Gastrocnemius medialis (tissue), 4 donors: ENCODE measurements at regions not wholly inside any gene's neighbourhood (a gene's known extent, or its start where the extent isn't known, plus 50 kb on each side); places are given as distances from the start of the nearest gene placed in this dataset.

ENCODE experiments used
- ATAC-seq, 2 donors: fragments of 150-250 bp; one replicate each; pipeline ENCODE4 v1.9.1; 2016
- DNase-seq, 2 donors: peaks; one replicate each; pipeline ENCODE4 v3.0.0-alpha.2; 2019
- H3K27ac ChIP-seq, 4 donors: fragments of 200-600 bp; sonication (generic); 1 replicate in 1 of 4; 2 replicates in 3 of 4; pipeline ENCODE4 v1.5.1; 2016 to 2018; ENCODE audit warnings: mild to moderate bottlenecking in 2 of 4, moderate library complexity in 1 of 4
- H3K27me3 ChIP-seq, 3 donors: fragments of 200-600 bp; sonication (generic) in 2 of 3; 1 replicate in 1 of 3; 2 replicates in 2 of 3; pipeline versions ENCODE4 v1.5.1 to v1.6.0; 2016 to 2019; ENCODE audit warnings: mild to moderate bottlenecking in 1 of 3, moderate library complexity in 1 of 3
- H3K36me3 ChIP-seq, 2 donors: fragments of 200-600 bp; sonication (generic) in 1 of 2; one replicate each; pipeline ENCODE4 v1.5.1; 2017 to 2018
- H3K4me1 ChIP-seq, 2 donors: fragments of 200-600 bp; sonication (generic) in 1 of 2; one replicate each; pipeline ENCODE4 v1.5.1; 2016 to 2017; ENCODE audit warnings: mild to moderate bottlenecking in 2 of 2
- H3K4me3 ChIP-seq, 4 donors: fragments of 200-600 bp; sonication (generic) in 3 of 4; 1 replicate in 1 of 4; 2 replicates in 3 of 4; pipeline ENCODE4 v1.5.1; 2016 to 2019; ENCODE audit warnings: mild to moderate bottlenecking in 2 of 4
- H3K9me3 ChIP-seq, 3 donors: fragments of 200-600 bp; sonication (generic) in 2 of 3; 1 replicate in 1 of 3; 2 replicates in 2 of 3; pipeline ENCODE4 v1.5.1; 2016 to 2019
- POLR2A ChIP-seq, 2 donors: fragments of 450-650 bp; IDR thresholded peaks; one replicate each; pipeline ENCODE4 v1.6.1; 2017; ENCODE audit warnings: antibody characterized with exemption in 2 of 2, mild to moderate bottlenecking in 2 of 2, moderate library complexity in 2 of 2
- in situ Hi-C, 4 donors: fragments of 200-750 bp; cut with MboI; loops; one replicate each; pipeline versions ENCODE4 v1.15.0 to v1.8.0; 2017; ENCODE audit warnings: low sequenced_read_pairs in 4 of 4
- intact Hi-C: fragments of 100-400 bp; cut with DNase I; formaldehyde crosslinking; loops from one replicate; pipeline ENCODE4 v1.15.1; 2023; ENCODE audit warnings: low total_unique reads
- TF ChIP-seq, protein P1 (sequence below), 5 experiments: fragments of 450-650 bp in 3 of 5; fragments of 200-600 bp in 2 of 5; sonication (generic) in 2 of 5; IDR thresholded peaks in 4 of 5; conservative IDR thresholded peaks in 1 of 5; 1 replicate in 4 of 5; 2 replicates in 1 of 5; pipeline ENCODE4 v1.5.1; 2016 to 2019; ENCODE audit warnings: antibody characterized with exemption in 5 of 5, mild to moderate bottlenecking in 3 of 5, moderate library complexity in 3 of 5

DNA sequence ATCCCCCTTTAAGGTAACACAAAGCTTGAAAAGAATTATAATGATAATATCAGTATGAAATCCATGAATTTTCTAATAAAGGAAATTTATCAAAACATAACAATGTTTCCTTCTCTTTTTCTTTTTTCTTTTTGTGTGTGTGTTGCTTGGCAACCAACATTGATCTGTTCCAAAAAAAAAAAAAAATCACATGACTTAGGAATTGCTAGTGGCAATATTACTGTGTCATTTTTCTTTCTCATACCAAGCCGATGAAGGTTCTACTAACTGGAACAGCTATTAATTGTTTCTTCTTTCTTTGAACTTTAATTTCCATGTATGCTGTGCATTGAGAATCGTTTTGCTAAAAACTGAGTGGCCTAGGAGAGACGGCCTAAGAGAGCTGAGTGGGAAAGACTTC, 317.7 kb upstream of the ONECUT1 start:
- ATAC-seq: no peak
- no peak for TF ChIP-seq POLR2A (IDR thresholded peaks at IDR 0.05)
- no peak for DNase-seq
- Histone ChIP-seq H3K4me1 (no peaks in the 10 kb centered on the region), H3K4me3 (no peak overlapping the region), H3K27me3 (no peaks in the 10 kb centered on the region), H3K36me3 (no peaks in the 10 kb centered on the region), H3K27ac (no peak overlapping the region), H3K9me3 (no peaks in the 10 kb centered on the region)
- in situ Hi-C loops (loop anchor here in 1 of 4 donors (25.0 kb wide), 1 partner anchor 104 kb away; no protein-coding TSS in a partner anchor), intact Hi-C loops (no loop called here)

DNA sequence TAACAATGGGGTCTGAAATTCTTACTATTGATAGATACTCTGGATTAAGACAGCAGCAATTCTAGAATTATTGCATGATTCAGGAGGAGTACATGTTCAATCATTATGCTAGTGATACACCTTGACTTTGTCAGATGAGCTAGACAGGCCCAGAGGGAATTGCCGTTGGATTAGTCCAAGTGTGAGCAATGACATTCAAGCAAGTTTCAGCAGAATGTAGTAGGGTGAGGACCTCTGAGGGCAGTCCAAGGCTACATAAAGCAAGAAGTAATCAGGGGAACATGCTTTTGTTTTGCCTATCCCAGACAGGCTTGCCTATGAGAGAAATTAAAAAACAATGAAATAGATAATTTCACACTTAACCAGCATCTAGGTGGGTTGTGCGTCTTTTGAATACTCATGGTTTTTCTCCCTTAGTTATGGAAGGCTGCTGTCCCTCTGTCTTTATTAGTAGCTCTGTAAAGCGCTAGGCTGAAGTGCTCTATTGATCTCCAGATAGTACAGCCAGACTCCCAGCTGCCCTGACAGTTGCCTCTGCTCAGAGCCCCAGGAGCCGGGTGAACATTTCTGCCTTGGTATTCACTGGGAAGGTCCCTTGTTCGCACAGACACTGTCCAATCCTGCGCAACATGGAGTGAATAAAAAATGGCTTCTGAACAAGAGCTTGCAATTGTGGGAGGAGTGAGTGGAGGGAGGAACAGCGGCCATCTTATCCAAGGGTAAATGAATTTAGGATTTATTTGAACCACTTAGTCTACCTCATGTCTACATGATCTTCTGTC, 316.6 kb upstream of the ONECUT1 start:
- no peaks in the 10 kb centered on the region for H3K27me3 ChIP-seq
- H3K27ac ChIP-seq: no peak overlapping the region
- TF ChIP-seq, protein P1, sequence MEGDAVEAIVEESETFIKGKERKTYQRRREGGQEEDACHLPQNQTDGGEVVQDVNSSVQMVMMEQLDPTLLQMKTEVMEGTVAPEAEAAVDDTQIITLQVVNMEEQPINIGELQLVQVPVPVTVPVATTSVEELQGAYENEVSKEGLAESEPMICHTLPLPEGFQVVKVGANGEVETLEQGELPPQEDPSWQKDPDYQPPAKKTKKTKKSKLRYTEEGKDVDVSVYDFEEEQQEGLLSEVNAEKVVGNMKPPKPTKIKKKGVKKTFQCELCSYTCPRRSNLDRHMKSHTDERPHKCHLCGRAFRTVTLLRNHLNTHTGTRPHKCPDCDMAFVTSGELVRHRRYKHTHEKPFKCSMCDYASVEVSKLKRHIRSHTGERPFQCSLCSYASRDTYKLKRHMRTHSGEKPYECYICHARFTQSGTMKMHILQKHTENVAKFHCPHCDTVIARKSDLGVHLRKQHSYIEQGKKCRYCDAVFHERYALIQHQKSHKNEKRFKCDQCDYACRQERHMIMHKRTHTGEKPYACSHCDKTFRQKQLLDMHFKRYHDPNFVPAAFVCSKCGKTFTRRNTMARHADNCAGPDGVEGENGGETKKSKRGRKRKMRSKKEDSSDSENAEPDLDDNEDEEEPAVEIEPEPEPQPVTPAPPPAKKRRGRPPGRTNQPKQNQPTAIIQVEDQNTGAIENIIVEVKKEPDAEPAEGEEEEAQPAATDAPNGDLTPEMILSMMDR (IDR thresholded peaks at IDR 0.05 in 4 of 5, conservative IDR thresholded peaks at IDR 0.05 in 1 of 5): no peak
- no peak for TF ChIP-seq POLR2A (IDR thresholded peaks at IDR 0.05)
- ATAC-seq (no peak), DNase-seq (no peak)
- intact Hi-C loops (no loop called here), in situ Hi-C loops (loop anchor here in 1 of 4 donors (25.0 kb wide), 1 partner anchor 106 kb away; no protein-coding TSS in a partner anchor)
- no peaks in the 10 kb centered on the region for H3K36me3 ChIP-seq
- no peaks in the 10 kb centered on the region for H3K4me1 ChIP-seq
- no peak overlapping the region for H3K4me3 ChIP-seq
- H3K9me3 ChIP-seq: no peaks in the 10 kb centered on the region

DNA sequence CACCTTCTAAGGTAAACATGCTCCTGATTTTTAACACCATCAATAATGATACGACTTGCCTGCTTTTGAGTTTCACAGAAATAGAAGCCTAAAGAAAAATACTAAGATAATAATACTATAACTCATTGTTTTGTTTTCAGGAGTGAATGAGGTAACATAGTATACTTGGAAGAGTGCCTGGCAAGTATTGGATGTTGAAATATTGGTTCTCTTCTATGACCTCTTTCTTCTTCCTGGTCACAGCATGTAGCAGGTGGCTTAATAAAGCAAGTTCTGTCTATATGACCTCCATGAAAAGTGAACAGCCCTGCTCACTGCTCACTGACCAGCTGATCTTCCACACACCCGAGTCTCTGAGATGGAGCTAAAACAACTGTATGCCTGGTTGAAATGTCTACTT, 312.3 kb upstream of the ONECUT1 start:
- Histone ChIP-seq H3K4me3 (no peak overlapping the region), H3K4me1 (no peaks in the 10 kb centered on the region), H3K27me3 (no peaks in the 10 kb centered on the region), H3K9me3 (no peaks in the 10 kb centered on the region), H3K27ac (no peak overlapping the region), H3K36me3 (no peaks in the 10 kb centered on the region)
- intact Hi-C loops: no loop called here
- TF ChIP-seq, protein P1 (IDR thresholded peaks at IDR 0.05 in 4 of 5, conservative IDR thresholded peaks at IDR 0.05 in 1 of 5): no peak
- no peak for TF ChIP-seq POLR2A (IDR thresholded peaks at IDR 0.05)
- DNase-seq (no peak), ATAC-seq (no peak)
- in situ Hi-C loops: loop anchor here in 1 of 4 donors (25.0 kb wide), 1 partner anchor 110 kb away; no protein-coding TSS in a partner anchor

DNA sequence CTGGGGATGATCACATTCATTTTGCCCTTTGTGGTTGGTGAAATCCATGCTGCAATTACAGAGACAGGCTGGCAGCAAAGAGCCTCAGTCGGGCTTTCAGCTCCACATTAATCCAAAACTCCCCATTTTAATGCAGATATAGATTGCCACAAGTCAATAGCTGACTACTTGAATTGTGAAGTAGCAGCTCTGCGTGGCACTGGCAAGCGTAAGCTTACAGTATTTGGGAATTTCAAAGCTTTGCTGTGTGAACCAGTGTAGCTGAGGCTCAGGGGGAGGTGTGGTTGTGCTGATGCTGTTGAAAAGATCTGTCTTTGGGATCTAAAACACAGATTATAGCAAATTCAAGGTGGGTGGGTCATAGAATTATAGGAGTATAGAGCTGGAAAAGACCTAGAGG, 290.3 kb upstream of the ONECUT1 start:
- H3K36me3 ChIP-seq: no peaks in the 10 kb centered on the region
- no peaks in the 10 kb centered on the region for H3K27me3 ChIP-seq
- H3K4me1 ChIP-seq: no peaks in the 10 kb centered on the region
- TF ChIP-seq, protein P1 (IDR thresholded peaks at IDR 0.05 in 4 of 5, conservative IDR thresholded peaks at IDR 0.05 in 1 of 5): no peak
- DNase-seq (no peak), ATAC-seq (no peak)
- H3K9me3 ChIP-seq: no peaks in the 10 kb centered on the region
- H3K27ac ChIP-seq: no peak overlapping the region
- H3K4me3 ChIP-seq: no peak overlapping the region
- in situ Hi-C loops: no loop called here
- intact Hi-C loops: no loop called here

DNA sequence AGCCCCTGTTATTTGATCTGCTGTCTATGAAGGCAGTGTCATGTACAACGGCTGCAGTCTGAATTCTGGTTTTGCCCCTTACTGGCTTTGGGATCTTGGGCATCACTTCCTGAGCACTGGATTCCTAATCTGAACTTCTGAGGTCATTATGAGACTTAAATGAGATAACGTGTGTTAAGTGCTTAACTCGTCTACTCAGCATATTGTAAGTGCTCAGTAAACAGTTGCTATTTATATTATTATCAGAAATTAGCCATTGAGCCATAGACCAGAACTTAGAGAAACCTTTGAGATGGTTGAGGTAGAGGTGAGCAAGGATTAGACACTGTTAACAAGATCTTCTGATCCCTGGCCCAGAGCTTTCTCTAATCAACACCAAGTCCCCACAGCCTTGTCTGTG, 284.1 kb upstream of the ONECUT1 start:
- H3K4me3 ChIP-seq: no peak overlapping the region
- no peaks in the 10 kb centered on the region for H3K9me3 ChIP-seq
- no peak overlapping the region for H3K27ac ChIP-seq
- ATAC-seq (no peak), DNase-seq (no peak)
- no peaks in the 10 kb centered on the region for H3K36me3 ChIP-seq
- H3K27me3 ChIP-seq: no peaks in the 10 kb centered on the region
- no peaks in the 10 kb centered on the region for H3K4me1 ChIP-seq
- TF ChIP-seq, protein P1 (IDR thresholded peaks at IDR 0.05 in 4 of 5, conservative IDR thresholded peaks at IDR 0.05 in 1 of 5): no peak
- no peak for TF ChIP-seq POLR2A (IDR thresholded peaks at IDR 0.05)
- in situ Hi-C loops: no loop called here
- intact Hi-C loops: no loop called here
